ENCODE measurements at regions not wholly inside any gene's neighbourhood (a gene's known extent, or its start where the extent isn't known, plus 50 kb on each side); places are given as distances from the start of the nearest gene placed in this dataset.

- TF ChIP-seq EZH2 (IDR thresholded peaks at IDR 0.05): no peak
- TF ChIP-seq POLR2AphosphoS5 (IDR thresholded peaks at IDR 0.05; ENCODE audit: borderline replicate concordance, low read depth, low read length): no peak
Observed at GRCh38 chr12:116384175-116384574, 106.7 kb upstream of the MED13L start.

All from SK-N-MC (cell line).